GM12874 (cell line): ENCODE measurements at regions not wholly inside any gene's neighbourhood (a gene's known extent, or its start where the extent isn't known, plus 50 kb on each side); places are given as distances from the start of the nearest gene placed in this dataset.

Source experiments
- TF ChIP-seq, protein P1 (sequence below): IDR thresholded peaks from 2 replicates; pipeline ENCODE4 v1.5.1; 2011; ENCODE audit warnings: low read depth, mild to moderate bottlenecking, control low read depth, low read length, moderate library complexity; ENCODE audit not compliant: insufficient read depth

DNA sequence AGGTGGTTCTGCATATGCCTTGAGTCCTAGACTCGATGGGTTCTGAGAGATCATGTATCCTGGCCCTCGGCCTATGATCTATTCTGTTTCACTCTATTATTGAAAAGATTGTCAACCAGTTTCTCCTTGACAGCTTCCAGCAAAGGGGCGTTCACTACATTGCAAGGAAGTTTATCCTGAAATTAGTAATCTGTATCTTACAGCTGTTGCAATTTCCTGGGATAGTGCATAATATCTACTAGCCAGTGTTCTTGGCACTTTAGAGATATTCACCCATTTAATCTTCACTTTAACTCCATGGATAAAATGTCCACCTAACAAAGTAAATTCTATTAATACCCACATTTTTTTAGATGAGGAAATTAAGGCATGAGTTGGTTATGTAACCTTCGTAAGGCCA, 203.6 kb downstream of the TGFB2 start:
- TF ChIP-seq, protein P1, sequence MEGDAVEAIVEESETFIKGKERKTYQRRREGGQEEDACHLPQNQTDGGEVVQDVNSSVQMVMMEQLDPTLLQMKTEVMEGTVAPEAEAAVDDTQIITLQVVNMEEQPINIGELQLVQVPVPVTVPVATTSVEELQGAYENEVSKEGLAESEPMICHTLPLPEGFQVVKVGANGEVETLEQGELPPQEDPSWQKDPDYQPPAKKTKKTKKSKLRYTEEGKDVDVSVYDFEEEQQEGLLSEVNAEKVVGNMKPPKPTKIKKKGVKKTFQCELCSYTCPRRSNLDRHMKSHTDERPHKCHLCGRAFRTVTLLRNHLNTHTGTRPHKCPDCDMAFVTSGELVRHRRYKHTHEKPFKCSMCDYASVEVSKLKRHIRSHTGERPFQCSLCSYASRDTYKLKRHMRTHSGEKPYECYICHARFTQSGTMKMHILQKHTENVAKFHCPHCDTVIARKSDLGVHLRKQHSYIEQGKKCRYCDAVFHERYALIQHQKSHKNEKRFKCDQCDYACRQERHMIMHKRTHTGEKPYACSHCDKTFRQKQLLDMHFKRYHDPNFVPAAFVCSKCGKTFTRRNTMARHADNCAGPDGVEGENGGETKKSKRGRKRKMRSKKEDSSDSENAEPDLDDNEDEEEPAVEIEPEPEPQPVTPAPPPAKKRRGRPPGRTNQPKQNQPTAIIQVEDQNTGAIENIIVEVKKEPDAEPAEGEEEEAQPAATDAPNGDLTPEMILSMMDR, result no peak

GRCh38 chr1:218553197-218553596, 208.1 kb downstream of the TGFB2 start:
- TF ChIP-seq, protein P1, result no peak

- TF ChIP-seq, protein P1, result no peak
Measured at GRCh38 chr1:218556016-218556415, 210.9 kb downstream of the TGFB2 start.

GRCh38 chr1:218557731-218558130, 212.6 kb downstream of the TGFB2 start:
- TF ChIP-seq, protein P1, result no peak

DNA sequence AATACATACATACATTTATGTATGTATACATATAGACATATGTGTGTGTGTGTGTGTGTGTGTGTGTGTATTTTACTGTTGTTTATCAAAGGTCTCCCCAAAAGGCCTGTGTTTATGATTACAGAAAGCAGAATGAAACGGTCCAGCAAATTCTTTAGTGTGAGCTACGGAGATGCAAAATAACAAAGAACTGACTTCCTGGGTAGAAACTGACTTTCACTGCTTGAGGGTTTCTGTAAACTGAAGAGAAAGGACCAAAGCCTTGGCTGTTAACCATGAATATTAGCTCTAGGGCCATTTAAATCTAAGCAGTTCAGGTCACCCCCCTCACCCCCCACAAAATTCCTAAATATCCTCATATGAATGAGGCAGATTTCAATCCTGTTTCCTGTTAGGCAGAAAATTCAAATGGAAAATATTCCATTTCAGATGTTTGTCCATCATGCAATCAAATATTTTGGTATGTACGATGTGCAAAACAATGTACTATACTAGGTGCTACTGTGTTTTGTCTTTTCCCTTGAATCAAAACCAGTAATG, 213.2 kb downstream of the TGFB2 start:
- TF ChIP-seq, protein P1, result no peak

- TF ChIP-seq, protein P1, result no peak
Measured at GRCh38 chr1:218565377-218565776, 220.2 kb downstream of the TGFB2 start.

GRCh38 chr1:218568962-218569550, 223.9 kb downstream of the TGFB2 start:
- TF ChIP-seq, protein P1, result no peak
